H1 (cell line): ENCODE measurements at regions not wholly inside any gene's neighbourhood (a gene's known extent, or its start where the extent isn't known, plus 50 kb on each side); places are given as distances from the start of the nearest gene placed in this dataset.

Experiments used
- CTCF ChIA-PET: fragments of 300-600 bp; sonication (Branson Sonifier 250); formaldehyde crosslinking; loops from one replicate; lab custom pipeline; 2021; ENCODE audit not compliant: partially characterized antibody; lab: Charles Lee
- POLR2A ChIA-PET: fragments of 300-600 bp; sonication (Branson Sonifier 250); formaldehyde crosslinking; loops from one replicate; lab custom pipeline; 2021; ENCODE audit warnings: inconsistent platforms; ENCODE audit not compliant: partially characterized antibody; lab: Charles Lee
- DNase-seq, 2 experiments: peaks; one replicate each; pipeline versions ENCODE4 v3.0.0 to v3.0.0-alpha.2; 2010 to 2022; ENCODE audit warnings: low spot score in 2 of 2, low read depth in 1 of 2, mixed read lengths in 1 of 2
- FAIRE-seq: peaks from 2 replicates; lab custom pipeline; 2011; peaks lifted over from hg19 to GRCh38; lab: Jason Lieb, UNC
- H2AFZ ChIP-seq: 2 replicates; pipeline ENCODE4 v1.8.1; 2012; ENCODE audit warnings: low read length, inconsistent platforms
- H2AK5ac ChIP-seq: 2 replicates; pipeline ENCODE4 v1.6.1; 2013; ENCODE audit warnings: low read depth, low read length
- H2BK120ac ChIP-seq: replicated peaks from 2 replicates; pipeline ENCODE3; 2013; ENCODE audit warnings: low read depth, low read length, inconsistent platforms
- H2BK12ac ChIP-seq: 2 replicates; pipeline ENCODE4 v1.6.1; 2013; ENCODE audit warnings: low read depth, low read length
- H2BK15ac ChIP-seq: 2 replicates; pipeline ENCODE4 v1.6.1; 2013; ENCODE audit warnings: low read length
- H2BK20ac ChIP-seq: 2 replicates; pipeline ENCODE4 v1.6.1; 2013; ENCODE audit warnings: low read length
- H2BK5ac ChIP-seq: 2 replicates; pipeline ENCODE4 v1.6.1; 2013; ENCODE audit warnings: low read depth, low read length
- H3K14ac ChIP-seq: 2 replicates; pipeline ENCODE4 v1.6.1; 2013; ENCODE audit warnings: inconsistent platforms; ENCODE audit not compliant: insufficient read length
- H3K18ac ChIP-seq: 2 replicates; pipeline ENCODE4 v1.6.1; 2013; ENCODE audit warnings: low read length; ENCODE audit errors: extremely low read depth
- H3K23ac ChIP-seq: 2 replicates; pipeline ENCODE4 v1.6.1; 2013; ENCODE audit warnings: inconsistent platforms; ENCODE audit not compliant: insufficient read length
- H3K23me2 ChIP-seq: 2 replicates; pipeline ENCODE4 v1.6.1; 2013; ENCODE audit warnings: low read depth, low read length
- H3K27ac ChIP-seq: 2 replicates; pipeline ENCODE4 v1.6.1; 2011; ENCODE audit warnings: low read depth, low read length, inconsistent platforms
- H3K27me3 ChIP-seq, 4 experiments: replicated peaks in 1 of 4; 1 replicate in 1 of 4; 2 replicates in 3 of 4; pipeline versions ENCODE4 v1.6.1 to v1.8.1; 2011 to 2013; ENCODE audit warnings: low read length in 3 of 4, mild to moderate bottlenecking in 3 of 4, inconsistent platforms in 2 of 4, mixed read lengths in 2 of 4, moderate library complexity in 1 of 4; ENCODE audit not compliant: control insufficient read depth in 3 of 4, insufficient read depth in 3 of 4; ENCODE audit errors: extremely low read depth in 1 of 4
- H3K36me3 ChIP-seq, 4 experiments: 2 replicates each; pipeline versions ENCODE4 v1.6.1 to v1.8.1; 2011 to 2013; ENCODE audit warnings: mild to moderate bottlenecking in 4 of 4, low read length in 3 of 4, moderate library complexity in 2 of 4, control low read depth in 1 of 4, inconsistent platforms in 1 of 4; ENCODE audit not compliant: insufficient read depth in 4 of 4, control insufficient read depth in 2 of 4
- H3K4ac ChIP-seq: replicated peaks from 2 replicates; pipeline ENCODE3; 2013; ENCODE audit warnings: low read length, low read depth, mixed read lengths, inconsistent platforms; ENCODE audit not compliant: insufficient read length
- H3K4me1 ChIP-seq, 4 experiments: replicated peaks in 1 of 4; 1 replicate in 1 of 4; 2 replicates in 3 of 4; pipeline versions ENCODE4 v1.6.1 to v1.8.1; 2011 to 2013; ENCODE audit warnings: low read length in 3 of 4, inconsistent platforms in 2 of 4, mixed read lengths in 1 of 4; ENCODE audit not compliant: insufficient read depth in 4 of 4, control insufficient read depth in 3 of 4
- H3K4me2 ChIP-seq, 2 experiments: 2 replicates each; pipeline versions ENCODE4 v1.6.1 to v1.8.1; 2011 to 2013; ENCODE audit warnings: low read depth in 2 of 2, low read length in 2 of 2, control low read depth in 1 of 2, inconsistent platforms in 1 of 2, mild to moderate bottlenecking in 1 of 2; ENCODE audit not compliant: insufficient read depth in 1 of 2
- H3K4me3 ChIP-seq, 4 experiments: fragments of 200-600, 300-600 bp in 1 of 4; sonication (generic), shearing (Covaris generic), sonication (Bioruptor Twin) in 1 of 4; 2 replicates each; pipeline versions ENCODE4 v1.5.1 to v1.8.1; 2011 to 2016; ENCODE audit warnings: low read length in 4 of 4, low read depth in 3 of 4, control low read depth in 2 of 4, inconsistent platforms in 2 of 4, mild to moderate bottlenecking in 2 of 4, mixed read lengths in 1 of 4, moderate library complexity in 1 of 4; ENCODE audit not compliant: insufficient read depth in 2 of 4; ENCODE audit errors: extremely low read depth in 1 of 4
- H3K56ac ChIP-seq: replicated peaks from 2 replicates; pipeline ENCODE3; 2013; ENCODE audit warnings: low read depth, mild to moderate bottlenecking, mixed read lengths, low read length, inconsistent platforms; ENCODE audit not compliant: insufficient read length
- H3K79me1 ChIP-seq: 2 replicates; pipeline ENCODE4 v1.6.1; 2013; ENCODE audit warnings: low read depth, low read length, control low read depth
- H3K79me2 ChIP-seq, 2 experiments: 2 replicates each; pipeline versions ENCODE4 v1.6.1 to v1.8.1; 2012 to 2013; ENCODE audit warnings: low read length in 2 of 2, mild to moderate bottlenecking in 2 of 2, inconsistent platforms in 1 of 2; ENCODE audit not compliant: insufficient read depth in 2 of 2, control insufficient read depth in 1 of 2
- H3K9ac ChIP-seq, 4 experiments: replicated peaks in 1 of 4; 1 replicate in 1 of 4; 2 replicates in 3 of 4; pipeline versions ENCODE4 v1.6.1 to v1.8.1; 2011 to 2013; ENCODE audit warnings: low read depth in 3 of 4, low read length in 3 of 4, control low read depth in 2 of 4, mild to moderate bottlenecking in 2 of 4, moderate library complexity in 2 of 4, inconsistent platforms in 1 of 4; ENCODE audit errors: extremely low read depth in 1 of 4
- H3K9me3 ChIP-seq, 2 experiments: 2 replicates each; pipeline versions ENCODE4 v1.6.1 to v1.8.1; 2012 to 2013; ENCODE audit warnings: mild to moderate bottlenecking in 2 of 2, moderate library complexity in 2 of 2, control low read depth in 1 of 2, inconsistent platforms in 1 of 2, low read depth in 1 of 2, low read length in 1 of 2, mixed read lengths in 1 of 2; ENCODE audit not compliant: insufficient read depth in 2 of 2
- H4K20me1 ChIP-seq, 2 experiments: replicated peaks in 1 of 2; 2 replicates each; pipeline versions ENCODE3 to v1.8.1; 2011 to 2013; ENCODE audit warnings: inconsistent platforms in 2 of 2, low read length in 2 of 2, mild to moderate bottlenecking in 1 of 2; ENCODE audit not compliant: insufficient read depth in 2 of 2, control insufficient read depth in 1 of 2
- H4K5ac ChIP-seq: 2 replicates; pipeline ENCODE4 v1.6.1; 2013; ENCODE audit warnings: low read length, low read depth, mixed read lengths, inconsistent platforms; ENCODE audit not compliant: insufficient read length
- H4K8ac ChIP-seq: 2 replicates; pipeline ENCODE4 v1.8.0; 2013; ENCODE audit warnings: mild to moderate bottlenecking, moderate library complexity, low read length, inconsistent platforms; ENCODE audit not compliant: insufficient read depth; ENCODE audit errors: extremely low read depth
- H4K91ac ChIP-seq: replicated peaks from 2 replicates; pipeline ENCODE3; 2013; ENCODE audit warnings: low read length, mixed read lengths, inconsistent platforms; ENCODE audit not compliant: insufficient read length
- CBX5 ChIP-seq: fragments of 300-800, 300-1000 bp; sonication (generic); IDR thresholded peaks from 2 replicates; pipeline ENCODE4 v1.7.1; 2016; ENCODE audit warnings: antibody characterized with exemption, low read length, low read depth
- CTBP2 ChIP-seq: IDR thresholded peaks from 2 replicates; pipeline ENCODE4 v1.7.0; 2011; ENCODE audit warnings: borderline replicate concordance, mild to moderate bottlenecking, moderate library complexity, mixed read lengths, low read length; ENCODE audit not compliant: insufficient read depth, insufficient read length
- EP300 ChIP-seq, 2 experiments: IDR thresholded peaks; 1 replicate in 1 of 2; 2 replicates in 1 of 2; pipeline ENCODE4 v1.6.1; 2011 to 2012; ENCODE audit warnings: low read depth in 2 of 2, low read length in 2 of 2, mild to moderate bottlenecking in 2 of 2, borderline replicate concordance in 1 of 2, inconsistent platforms in 1 of 2, moderate library complexity in 1 of 2
- JUN ChIP-seq: IDR thresholded peaks from 2 replicates; pipeline ENCODE4 v1.6.1; 2011; ENCODE audit warnings: low read depth, mild to moderate bottlenecking, improper control_type of control experiment, low read length
- PHF8 ChIP-seq: fragments of 200-600 bp; sonication (generic); conservative IDR thresholded peaks from 2 replicates; pipeline ENCODE4 v1.7.1; 2012; ENCODE audit warnings: low read depth, mild to moderate bottlenecking, inconsistent platforms, low read length, moderate library complexity
- POU5F1 ChIP-seq: IDR thresholded peaks from 2 replicates; pipeline ENCODE4 v1.6.1; 2011; ENCODE audit warnings: low read depth, mild to moderate bottlenecking, low read length, moderate library complexity
- SAP30 ChIP-seq: fragments of 300-600 bp; sonication (generic); IDR thresholded peaks from 2 replicates; pipeline ENCODE4 v1.7.1; 2012; ENCODE audit warnings: low read length, moderate library complexity, mild to moderate bottlenecking, inconsistent platforms; ENCODE audit not compliant: insufficient read depth, insufficient replicate concordance
- SP2 ChIP-seq: IDR thresholded peaks from 2 replicates; pipeline ENCODE4 v1.6.1; 2012; ENCODE audit warnings: mild to moderate bottlenecking, low read length, inconsistent platforms
- TBP ChIP-seq: IDR thresholded peaks from 2 replicates; pipeline ENCODE4 v1.6.1; 2011; ENCODE audit warnings: low read depth, low read length, improper control_type of control experiment
- TEAD4 ChIP-seq: IDR thresholded peaks from 2 replicates; pipeline ENCODE4 v1.6.1; 2012; ENCODE audit warnings: low read depth, low read length, inconsistent platforms, mixed read lengths
- WGBS, 2 experiments: shearing (Covaris generic) in 1 of 2; methylation state at CpG; one replicate each; pipeline versions ENCODE4 v1.1.6 to v1.1.7; 2013 to 2015; ENCODE audit warnings: low lambda C conversion rate in 2 of 2, mixed read lengths in 2 of 2, inconsistent platforms in 1 of 2, low coverage in 1 of 2, missing lambda C conversion rate in 1 of 2; ENCODE audit not compliant: insufficient replicate concordance in 2 of 2, insufficient coverage in 1 of 2, insufficient read length in 1 of 2; ENCODE audit errors: extremely low coverage in 1 of 2, missing lambda C conversion rate in 1 of 2; 5-methylcytosine and 5-hydroxymethylcytosine counted together
- TF ChIP-seq, protein P1 (sequence below), 3 experiments: IDR thresholded peaks; 1 replicate in 2 of 3; 2 replicates in 1 of 3; pipeline versions ENCODE4 v1.5.1 to v1.6.1; 2011; ENCODE audit warnings: low read length in 3 of 3, mild to moderate bottlenecking in 3 of 3, inconsistent platforms in 2 of 3, low read depth in 1 of 3, moderate library complexity in 1 of 3; ENCODE audit not compliant: insufficient read depth in 1 of 3; ENCODE audit errors: control extremely low read depth in 1 of 3
- TF ChIP-seq, protein P2 (sequence below): IDR thresholded peaks from 2 replicates; pipeline ENCODE4 v1.6.1; 2012; ENCODE audit warnings: inconsistent platforms

DNA sequence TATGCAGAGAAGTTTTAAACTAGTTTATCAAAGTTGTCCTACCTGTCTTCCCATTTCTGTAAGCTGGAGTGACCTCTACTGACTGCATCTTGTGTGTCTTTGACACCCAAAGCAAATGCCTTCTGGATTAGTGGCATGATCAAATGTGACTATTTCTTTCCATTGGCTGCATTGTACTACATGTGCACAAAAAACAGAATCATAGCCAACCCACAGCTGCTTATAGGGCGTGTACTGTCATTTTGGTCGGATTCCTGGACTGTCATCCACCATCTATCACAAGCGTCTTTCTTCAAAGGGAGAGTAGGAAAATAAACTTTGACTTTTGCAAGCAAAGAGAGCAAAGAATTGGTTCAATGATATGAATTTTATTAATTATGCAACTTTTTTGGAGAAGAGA, 310.6 kb downstream of the MAP2K6 start:
- H3K27me3 ChIP-seq: no peaks in the 10 kb centered on the region
- FAIRE-seq: no peak
- TF ChIP-seq JUN: no peak
- TF ChIP-seq SAP30: no peak
- no peak for TF ChIP-seq CTBP2
- TF ChIP-seq, protein P1, sequence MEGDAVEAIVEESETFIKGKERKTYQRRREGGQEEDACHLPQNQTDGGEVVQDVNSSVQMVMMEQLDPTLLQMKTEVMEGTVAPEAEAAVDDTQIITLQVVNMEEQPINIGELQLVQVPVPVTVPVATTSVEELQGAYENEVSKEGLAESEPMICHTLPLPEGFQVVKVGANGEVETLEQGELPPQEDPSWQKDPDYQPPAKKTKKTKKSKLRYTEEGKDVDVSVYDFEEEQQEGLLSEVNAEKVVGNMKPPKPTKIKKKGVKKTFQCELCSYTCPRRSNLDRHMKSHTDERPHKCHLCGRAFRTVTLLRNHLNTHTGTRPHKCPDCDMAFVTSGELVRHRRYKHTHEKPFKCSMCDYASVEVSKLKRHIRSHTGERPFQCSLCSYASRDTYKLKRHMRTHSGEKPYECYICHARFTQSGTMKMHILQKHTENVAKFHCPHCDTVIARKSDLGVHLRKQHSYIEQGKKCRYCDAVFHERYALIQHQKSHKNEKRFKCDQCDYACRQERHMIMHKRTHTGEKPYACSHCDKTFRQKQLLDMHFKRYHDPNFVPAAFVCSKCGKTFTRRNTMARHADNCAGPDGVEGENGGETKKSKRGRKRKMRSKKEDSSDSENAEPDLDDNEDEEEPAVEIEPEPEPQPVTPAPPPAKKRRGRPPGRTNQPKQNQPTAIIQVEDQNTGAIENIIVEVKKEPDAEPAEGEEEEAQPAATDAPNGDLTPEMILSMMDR (IDR thresholded peaks at IDR 0.05; ENCODE audit: control extremely low read depth in 1 of 3, insufficient read depth in 1 of 3, low read depth in 1 of 3, low read length in 3 of 3): no peak
- TF ChIP-seq TEAD4: no peak
- TF ChIP-seq TBP: no peak
- TF ChIP-seq PHF8: no peak
- TF ChIP-seq CBX5: no peak
- TF ChIP-seq, protein P2, sequence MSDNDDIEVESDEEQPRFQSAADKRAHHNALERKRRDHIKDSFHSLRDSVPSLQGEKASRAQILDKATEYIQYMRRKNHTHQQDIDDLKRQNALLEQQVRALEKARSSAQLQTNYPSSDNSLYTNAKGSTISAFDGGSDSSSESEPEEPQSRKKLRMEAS: no peak
- no peak for TF ChIP-seq EP300 (IDR thresholded peaks at IDR 0.05; ENCODE audit: borderline replicate concordance in 1 of 2, low read depth in 2 of 2, low read length in 2 of 2)
- no peak for TF ChIP-seq SP2
- TF ChIP-seq POU5F1: no peak

More for the DNA sequence above, 310.6 kb downstream of the MAP2K6 start:
- no peak overlapping the region for H3K23ac ChIP-seq
- H3K27ac ChIP-seq: no peak overlapping the region
- POLR2A ChIA-PET: no interaction called here
- H3K56ac ChIP-seq: no peak overlapping the region
- H2BK120ac ChIP-seq: no peak overlapping the region
- H3K23me2 ChIP-seq: no peaks in the 10 kb centered on the region
- no peak overlapping the region for H3K18ac ChIP-seq
- no peaks in the 10 kb centered on the region for H3K36me3 ChIP-seq
- no peak overlapping the region for H4K91ac ChIP-seq
- H4K20me1 ChIP-seq: no peaks in the 10 kb centered on the region
- CTCF ChIA-PET: interaction anchor here (0.6 kb wide), 1 partner anchor 906 kb away, joined by 3 read pairs; no protein-coding TSS in a partner anchor
- H2BK20ac ChIP-seq: no peak overlapping the region
- no peak overlapping the region for H3K4me3 ChIP-seq
- 89% methylated on average over 3 of the region's 3 CpGs; no CpG with 5 or more reads in 1 of the 2 experiments for WGBS, 2 experiments
- H2BK12ac ChIP-seq: no peak overlapping the region
- H3K79me2 ChIP-seq: no peaks in the 10 kb centered on the region
- DNase-seq: no peak
- no peak overlapping the region for H2AFZ ChIP-seq
- no peak overlapping the region for H3K4me2 ChIP-seq
- H2AK5ac ChIP-seq: no peak overlapping the region
- H3K9me3 ChIP-seq: no peaks in the 10 kb centered on the region
- H2BK5ac ChIP-seq: no peak overlapping the region
- no peak overlapping the region for H2BK15ac ChIP-seq
- no peak overlapping the region for H4K8ac ChIP-seq
- no peak overlapping the region for H3K9ac ChIP-seq
- no peak overlapping the region for H3K14ac ChIP-seq
- no peaks in the 10 kb centered on the region for H3K4me1 ChIP-seq
- no peak overlapping the region for H4K5ac ChIP-seq
- H3K79me1 ChIP-seq: no peaks in the 10 kb centered on the region
- H3K4ac ChIP-seq: no peak overlapping the region
